Neuronal stem cell (in vitro differentiated cells): ENCODE measurements at regions not wholly inside any gene's neighbourhood (a gene's known extent, or its start where the extent isn't known, plus 50 kb on each side); places are given as distances from the start of the nearest gene placed in this dataset.
A peak's percentile ranks its signal among the peaks of the same experiment; 100 is the strongest.

Source experiments
- DNase-seq: peaks from one replicate; pipeline ENCODE4 v3.0.0-alpha.2; 2013; ENCODE audit warnings: low spot score
- H2AFZ ChIP-seq: one replicate; pipeline ENCODE4 v1.6.1; 2013; ENCODE audit warnings: mild to moderate bottlenecking, low read length, inconsistent platforms
- H2AK5ac ChIP-seq: 2 replicates; pipeline ENCODE4 v1.6.1; 2013; ENCODE audit warnings: low read depth, mild to moderate bottlenecking, inconsistent platforms, low read length, moderate library complexity, mixed read lengths
- H2BK120ac ChIP-seq: 2 replicates; pipeline ENCODE4 v1.6.1; 2013; ENCODE audit warnings: low read depth, mild to moderate bottlenecking, inconsistent platforms, low read length, moderate library complexity, mixed read lengths
- H2BK12ac ChIP-seq: one replicate; pipeline ENCODE4 v1.6.1; 2013; ENCODE audit warnings: low read length, inconsistent platforms
- H2BK15ac ChIP-seq: 2 replicates; pipeline ENCODE4 v1.6.1; 2013; ENCODE audit warnings: mild to moderate bottlenecking, low read length, inconsistent platforms, mixed read lengths
- H2BK5ac ChIP-seq: one replicate; pipeline ENCODE4 v1.6.1; 2013; ENCODE audit warnings: inconsistent platforms, mild to moderate bottlenecking, low read length, moderate library complexity
- H3K14ac ChIP-seq: one replicate; pipeline ENCODE4 v1.6.1; 2013; ENCODE audit warnings: low read length, inconsistent platforms
- H3K18ac ChIP-seq: 2 replicates; pipeline ENCODE4 v1.6.1; 2013; ENCODE audit warnings: low read length, inconsistent platforms
- H3K23ac ChIP-seq: 2 replicates; pipeline ENCODE4 v1.6.1; 2013; ENCODE audit warnings: low read depth, mild to moderate bottlenecking, mixed read lengths, low read length, inconsistent platforms; ENCODE audit not compliant: poor library complexity
- H3K27ac ChIP-seq: replicated peaks from 3 replicates; pipeline ENCODE4 v1.5.1; 2013; ENCODE audit warnings: low read length, inconsistent platforms
- H3K27me3 ChIP-seq, 3 experiments: 2 replicates each; pipeline ENCODE4 v1.6.1; 2013; ENCODE audit warnings: low read length in 3 of 3, mild to moderate bottlenecking in 2 of 3, inconsistent platforms in 1 of 3, low read depth in 1 of 3, mixed read lengths in 1 of 3, moderate library complexity in 1 of 3; ENCODE audit not compliant: control insufficient read depth in 3 of 3, insufficient read depth in 3 of 3
- H3K36me3 ChIP-seq, 2 donors: replicated peaks in 1 of 2; 2 replicates each; pipeline ENCODE4 v1.6.1; 2013; ENCODE audit warnings: low read length in 2 of 2; ENCODE audit not compliant: control insufficient read depth in 2 of 2, insufficient read depth in 2 of 2
- H3K4ac ChIP-seq: 2 replicates; pipeline ENCODE4 v1.6.1; 2013; ENCODE audit warnings: inconsistent platforms, mild to moderate bottlenecking, low read length, moderate library complexity
- H3K4me1 ChIP-seq, 2 donors: 1 replicate in 1 of 2; 2 replicates in 1 of 2; pipeline ENCODE4 v1.6.1; 2013; ENCODE audit warnings: low read length in 2 of 2, low read depth in 1 of 2; ENCODE audit not compliant: control insufficient read depth in 2 of 2, insufficient read depth in 1 of 2
- H3K4me2 ChIP-seq: one replicate; pipeline ENCODE4 v1.6.1; 2013; ENCODE audit warnings: mild to moderate bottlenecking, low read length, inconsistent platforms; ENCODE audit not compliant: insufficient read depth, poor library complexity, severe bottlenecking
- H3K4me3 ChIP-seq, 2 donors: 2 replicates each; pipeline ENCODE4 v1.5.1; 2013; ENCODE audit warnings: low read length in 2 of 2, mild to moderate bottlenecking in 2 of 2, inconsistent platforms in 1 of 2, moderate library complexity in 1 of 2
- H3K79me1 ChIP-seq: one replicate; pipeline ENCODE4 v1.6.1; 2013; ENCODE audit warnings: low read depth, mild to moderate bottlenecking, inconsistent platforms, low read length, moderate library complexity
- H3K9ac ChIP-seq: one replicate; pipeline ENCODE4 v1.6.1; 2013; ENCODE audit warnings: mild to moderate bottlenecking, low read depth, low read length, inconsistent platforms; ENCODE audit not compliant: poor library complexity
- H3K9me3 ChIP-seq, 2 donors: replicated peaks in 1 of 2; 2 replicates each; pipeline versions ENCODE3 to v1.6.1; 2013; ENCODE audit warnings: low read length in 2 of 2, mild to moderate bottlenecking in 2 of 2, inconsistent platforms in 1 of 2, low read depth in 1 of 2, mixed read lengths in 1 of 2, moderate library complexity in 1 of 2; ENCODE audit not compliant: control insufficient read depth in 2 of 2, insufficient read depth in 1 of 2
- H4K8ac ChIP-seq: one replicate; pipeline ENCODE4 v1.6.1; 2013; ENCODE audit warnings: low read depth, mild to moderate bottlenecking, inconsistent platforms, low read length, moderate library complexity
- H4K91ac ChIP-seq: one replicate; pipeline ENCODE4 v1.6.1; 2013; ENCODE audit warnings: low read length, low read depth, mild to moderate bottlenecking, inconsistent platforms; ENCODE audit not compliant: poor library complexity
- WGBS, 2 donors: extraction: QIAGEN DNeasy Blood & Tissue Kit; methylation state at CpG; one replicate each; pipeline ENCODE4 v1.1.7; 2013; ENCODE audit warnings: missing lambda C conversion rate in 2 of 2, mixed read lengths in 1 of 2; ENCODE audit not compliant: insufficient read length in 2 of 2, insufficient replicate concordance in 1 of 2; ENCODE audit errors: extremely low coverage in 2 of 2; 5-methylcytosine and 5-hydroxymethylcytosine counted together

- no peak overlapping the region for H3K4me2 ChIP-seq
- H3K36me3 ChIP-seq: no peaks in the 10 kb centered on the region
- H3K9me3 ChIP-seq: no peaks in the 10 kb centered on the region
- no peak overlapping the region for H2BK120ac ChIP-seq
- H3K4me1 ChIP-seq: peaks cover 9 to 17% of the 10 kb centered on the region in 2 donors
- no peak overlapping the region for H3K4me3 ChIP-seq
- H3K18ac ChIP-seq: no peak overlapping the region
- H3K9ac ChIP-seq: no peak overlapping the region
- no peak overlapping the region for H2BK15ac ChIP-seq
- no peak overlapping the region for H3K23ac ChIP-seq
- H3K4ac ChIP-seq: no peak overlapping the region
- no peak overlapping the region for H2BK12ac ChIP-seq
- H4K8ac ChIP-seq: no peak overlapping the region
- H2BK5ac ChIP-seq: no peak overlapping the region
- no peak overlapping the region for H2AK5ac ChIP-seq
- no peak overlapping the region for H2AFZ ChIP-seq
- no peaks in the 10 kb centered on the region for H3K27me3 ChIP-seq
- no peak overlapping the region for H4K91ac ChIP-seq
- no peak overlapping the region for H3K27ac ChIP-seq
- no peak for DNase-seq
- H3K79me1 ChIP-seq: no peaks in the 10 kb centered on the region
- no peak overlapping the region for H3K14ac ChIP-seq
Measured at GRCh38 chr7:87007038-87007437, 52.4 kb downstream of the ELAPOR2 start.

- Histone ChIP-seq H4K91ac (no peak overlapping the region), H3K23ac (no peak overlapping the region), H3K4ac (no peak overlapping the region), H3K27me3 (no peaks in the 10 kb centered on the region), H3K4me3 (no peak overlapping the region), H3K79me1 (no peaks in the 10 kb centered on the region), H2AFZ (no peak overlapping the region), H3K9me3 (no peaks in the 10 kb centered on the region), H3K4me2 (no peak overlapping the region), H2BK12ac (no peak overlapping the region), H3K18ac (no peak overlapping the region), H3K4me1 (peaks cover 9 to 17% of the 10 kb centered on the region in 2 donors), H3K14ac (no peak overlapping the region), H2BK120ac (no peak overlapping the region), H3K27ac (no peak overlapping the region), H2BK5ac (no peak overlapping the region), H4K8ac (no peak overlapping the region), H3K36me3 (no peaks in the 10 kb centered on the region), H2AK5ac (no peak overlapping the region), H3K9ac (no peak overlapping the region), H2BK15ac (no peak overlapping the region)
- no CpG with 5 or more reads among the region's 1 CpG for WGBS, 2 donors
- DNase-seq: no peak
Measured at GRCh38 chr7:87004956-87005355, 54.5 kb downstream of the ELAPOR2 start.

- Histone ChIP-seq H2BK120ac (no peak overlapping the region), H3K27me3 (no peaks in the 10 kb centered on the region), H2BK15ac (no peak overlapping the region), H3K23ac (no peak overlapping the region), H3K9me3 (no peaks in the 10 kb centered on the region), H3K9ac (no peak overlapping the region), H3K27ac (no peak overlapping the region), H3K4me2 (no peak overlapping the region), H3K4ac (no peak overlapping the region), H2AK5ac (no peak overlapping the region), H3K4me3 (peak overlapping the region in 1 of 2 donors; percentile 3), H3K36me3 (no peaks in the 10 kb centered on the region), H4K91ac (no peak overlapping the region), H2BK12ac (no peak overlapping the region), H3K14ac (no peak overlapping the region), H3K18ac (no peak overlapping the region), H2BK5ac (no peak overlapping the region), H3K4me1 (peaks cover 9 to 17% of the 10 kb centered on the region in 2 donors), H2AFZ (peak overlapping the region; percentile 17), H3K79me1 (no peaks in the 10 kb centered on the region), H4K8ac (no peak overlapping the region)
- 100% methylated on average over 2 of the region's 9 CpGs; no CpG with 5 or more reads in 1 of the 2 donors for WGBS, 2 donors
- DNase-seq: no peak
Measured at GRCh38 chr7:87003872-87004798, 55.3 kb downstream of the ELAPOR2 start.

GRCh38 chr7:87001214-87001613 lies 58.2 kb downstream of the ELAPOR2 start:
- Histone ChIP-seq H2BK15ac (no peak overlapping the region), H3K4me2 (no peak overlapping the region), H4K8ac (no peak overlapping the region), H3K23ac (no peak overlapping the region), H3K27me3 (no peaks in the 10 kb centered on the region), H2AFZ (no peak overlapping the region), H3K18ac (no peak overlapping the region), H2AK5ac (no peak overlapping the region), H3K4me1 (peaks cover 9 to 17% of the 10 kb centered on the region in 2 donors), H3K14ac (no peak overlapping the region), H2BK120ac (no peak overlapping the region), H2BK12ac (no peak overlapping the region), H4K91ac (no peak overlapping the region), H3K9me3 (no peaks in the 10 kb centered on the region), H3K79me1 (no peaks in the 10 kb centered on the region), H3K4ac (no peak overlapping the region), H2BK5ac (no peak overlapping the region), H3K36me3 (no peaks in the 10 kb centered on the region), H3K27ac (no peak overlapping the region), H3K4me3 (no peak overlapping the region), H3K9ac (no peak overlapping the region)
- WGBS, 2 donors: no CpG with 5 or more reads among the region's 2 CpGs
- DNase-seq: no peak
